Midbrain (tissue), 1 donor: ENCODE measurements at regions not wholly inside any gene's neighbourhood (a gene's known extent, or its start where the extent isn't known, plus 50 kb on each side); places are given as distances from the start of the nearest gene placed in this dataset.
A peak's percentile ranks its signal among the peaks of the same experiment; 100 is the strongest.
"Not testable (repeated sequence)": the region's sequence is repeated elsewhere in the genome, so short reads cannot be mapped to it uniquely, and the experiment has no call there.

Experiments used
- DNase-seq: peaks from one replicate; lab custom pipeline; 2025; lab: John Stamatoyannopoulos, UW

DNA sequence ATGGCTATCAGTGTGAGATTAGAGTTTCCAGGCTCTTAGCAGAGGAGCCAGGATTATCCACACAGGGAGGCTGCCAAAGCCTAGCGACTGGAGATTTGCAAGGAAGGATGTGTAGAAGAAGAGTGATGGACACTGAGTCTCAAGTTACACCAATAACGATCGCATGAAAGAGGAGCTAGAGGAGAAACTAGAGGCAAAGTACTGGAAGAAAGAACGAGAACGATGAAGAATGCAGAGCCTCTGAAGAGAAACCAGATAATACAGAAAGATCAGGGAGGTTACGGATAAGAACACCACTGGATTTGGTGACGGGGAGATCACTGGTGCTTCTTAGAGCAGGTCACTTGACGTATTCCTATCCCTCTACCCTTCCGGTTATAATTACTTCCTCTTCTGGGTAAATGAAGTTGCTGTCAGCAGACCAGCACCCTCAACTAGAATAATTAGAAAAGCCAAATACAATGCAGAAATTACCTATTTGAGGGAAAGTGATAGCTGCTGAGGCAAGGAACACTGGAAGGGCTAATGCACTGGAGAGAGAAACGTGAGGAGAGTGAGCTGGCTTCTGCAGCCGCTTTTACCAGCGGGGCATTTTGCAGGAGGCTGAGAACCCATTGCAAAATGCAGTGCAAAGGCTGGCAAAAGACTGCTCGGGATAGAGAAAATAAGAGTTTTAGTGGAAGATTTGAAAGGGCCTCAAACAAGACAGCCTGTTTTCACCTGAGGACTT, 93.1 kb upstream of the HIF1A start:
- no peak for DNase-seq

DNA sequence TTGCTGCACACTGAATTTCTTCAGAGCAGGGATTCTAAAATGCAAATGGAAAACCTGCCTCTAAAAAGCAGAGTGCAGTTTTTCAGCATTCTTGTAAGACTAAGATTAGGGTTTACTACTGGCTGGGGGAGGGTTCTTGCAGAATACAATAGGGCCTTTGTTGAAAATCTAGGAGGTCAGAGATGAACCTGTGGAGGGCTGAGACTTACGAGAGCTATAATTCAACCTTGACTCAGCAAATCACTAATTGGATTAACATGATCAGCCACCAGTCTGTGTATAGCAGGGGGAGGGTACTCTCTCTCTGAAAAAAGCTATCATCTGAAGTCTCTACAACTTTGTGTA, 92.6 kb upstream of the HIF1A start:
- no peak for DNase-seq

DNA sequence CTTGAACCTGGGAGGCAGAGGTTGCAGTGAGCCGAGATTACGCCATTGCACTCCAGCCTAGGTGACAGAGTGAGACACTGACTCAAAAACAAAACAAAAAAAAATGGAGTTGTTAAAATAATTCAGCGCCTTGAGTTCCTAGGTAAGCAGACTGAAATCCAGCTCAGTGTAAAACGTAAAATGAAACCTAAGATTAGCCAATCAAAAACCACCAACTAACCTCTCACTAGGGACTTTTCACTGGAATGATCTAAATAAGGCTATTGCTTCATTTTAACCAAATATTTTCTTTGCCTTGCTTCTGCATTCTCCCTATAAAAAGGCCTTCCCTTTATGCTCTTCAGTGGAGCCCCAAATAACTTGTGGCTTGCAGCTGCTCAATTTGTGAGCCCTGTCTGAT, 91.6 kb upstream of the HIF1A start:
- no peak for DNase-seq

DNA sequence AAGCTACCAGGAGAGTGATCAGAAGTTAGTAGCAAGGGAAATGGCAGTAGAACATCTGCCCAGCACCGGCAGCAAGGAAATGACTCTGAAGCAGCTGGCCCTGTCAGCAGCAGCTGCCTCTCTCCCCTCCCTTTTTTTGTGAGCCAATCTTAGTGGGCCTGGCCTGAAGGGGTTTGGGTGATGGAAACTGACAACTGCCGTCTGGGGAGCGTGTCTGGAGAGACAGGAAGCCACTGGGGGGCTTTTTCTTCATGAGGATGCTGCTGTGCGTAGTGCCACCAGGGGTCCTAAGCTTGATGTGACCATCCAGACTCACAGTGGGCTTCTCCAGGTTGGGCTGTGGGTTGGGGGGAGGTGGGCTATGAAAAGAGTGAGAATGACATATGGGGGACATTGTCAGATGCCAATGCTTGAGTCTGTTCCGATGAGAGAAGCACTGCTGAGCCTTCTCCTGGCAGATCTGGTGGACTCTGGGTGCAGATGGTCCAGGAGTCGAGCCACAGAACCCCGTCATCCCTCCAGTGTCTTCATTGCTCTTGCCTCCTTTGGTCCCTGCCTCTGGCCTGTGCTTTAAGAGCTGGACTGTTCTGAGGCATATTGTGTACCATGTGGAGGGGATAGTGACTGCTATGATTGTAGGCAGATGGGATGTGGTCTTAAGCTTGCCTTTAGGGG, 87.6 kb upstream of the HIF1A start:
- DNase-seq: no peak

DNA sequence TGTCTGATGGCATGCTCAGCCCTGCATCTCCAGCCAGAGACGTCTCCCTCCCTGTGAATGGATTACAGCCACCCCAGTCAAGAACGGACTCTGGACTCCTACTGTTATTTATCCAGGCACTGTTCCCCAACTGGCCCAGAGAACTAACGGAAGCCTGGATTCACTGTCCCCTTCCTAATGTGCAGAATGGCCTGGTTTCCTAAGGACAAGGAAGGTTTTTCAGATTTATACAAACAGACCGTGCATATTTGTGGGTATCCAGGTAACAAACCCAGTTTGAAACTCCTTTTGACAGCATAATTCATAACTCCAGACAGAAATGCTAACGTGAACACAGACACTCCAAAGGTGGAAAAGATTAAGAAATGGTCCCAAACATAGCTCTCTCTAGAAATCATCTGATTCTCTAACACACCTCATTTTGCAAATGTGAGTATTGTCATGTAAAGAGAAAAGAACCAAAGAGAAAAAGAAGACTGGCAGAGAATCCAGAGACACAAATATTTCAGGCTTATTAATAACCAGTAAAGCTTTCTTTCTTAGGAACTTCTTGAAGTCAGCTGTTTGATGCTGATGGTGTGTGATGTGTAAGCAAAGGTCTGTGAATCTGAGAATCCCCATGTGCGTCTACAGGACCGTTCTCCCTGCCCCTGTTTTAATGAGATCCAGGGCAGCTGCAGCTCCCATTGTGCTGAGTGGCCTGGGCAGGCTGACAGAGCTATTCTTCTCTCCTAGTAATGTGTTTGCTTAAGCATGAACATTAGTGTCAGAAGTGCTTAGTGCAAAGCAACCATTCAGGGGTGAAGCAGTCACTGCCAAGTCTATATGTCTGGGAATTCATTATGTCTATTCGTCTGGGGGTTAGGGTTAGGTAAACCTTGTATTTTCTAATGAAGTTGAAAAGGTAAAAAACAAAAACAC, 86.8 kb upstream of the HIF1A start:
- DNase-seq: peak; percentile 67

DNA sequence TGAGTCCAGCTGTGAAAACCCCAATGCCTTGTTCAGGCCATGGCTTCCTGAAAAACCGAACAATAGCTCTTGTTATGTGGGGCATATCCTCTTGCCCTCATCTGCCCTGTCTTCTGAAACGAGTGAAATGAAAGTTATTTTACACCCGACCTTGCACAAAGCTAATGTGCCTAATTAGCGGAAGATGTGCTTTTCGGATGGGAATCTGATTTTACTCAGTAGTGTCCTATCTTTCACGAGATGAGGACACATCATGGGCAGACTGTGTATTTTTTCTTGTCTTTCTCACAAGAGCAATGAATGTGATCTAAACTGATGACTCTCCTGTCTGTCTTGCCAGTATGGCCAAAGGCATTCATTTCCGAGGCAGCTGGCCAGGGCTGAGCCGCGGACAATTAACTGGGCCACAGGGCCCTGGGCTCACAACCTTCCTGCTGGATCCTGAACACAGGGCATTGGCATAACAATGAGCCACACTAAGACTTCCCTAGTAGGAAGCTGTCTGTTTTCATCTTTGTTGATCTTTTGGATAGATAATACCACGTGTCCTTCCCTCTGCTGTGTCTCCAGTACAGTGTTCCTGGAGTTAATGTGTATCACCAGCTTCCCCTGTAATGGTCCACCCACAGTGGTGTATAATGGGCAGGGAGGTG, 86.0 kb upstream of the HIF1A start:
- DNase-seq: peak; percentile 67

DNA sequence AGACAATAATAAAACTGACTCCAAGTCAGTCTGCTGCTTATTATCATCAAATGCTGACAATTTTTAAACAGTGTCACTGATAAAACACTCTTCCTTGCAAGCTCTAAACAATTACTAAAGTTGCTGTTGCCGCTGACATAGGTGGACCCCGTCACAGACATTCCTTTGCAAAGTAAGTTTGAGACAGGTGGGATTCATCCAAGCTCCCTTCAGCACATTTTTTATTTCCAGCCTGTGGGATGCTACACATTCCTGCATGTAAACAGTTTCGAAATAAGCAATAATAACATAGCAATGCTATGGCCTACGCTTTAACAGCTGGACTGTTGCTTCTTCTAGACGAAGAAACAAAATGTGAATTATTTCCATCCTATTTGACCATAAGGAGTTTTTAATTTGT, 85.4 kb upstream of the HIF1A start:
- no peak for DNase-seq

DNA sequence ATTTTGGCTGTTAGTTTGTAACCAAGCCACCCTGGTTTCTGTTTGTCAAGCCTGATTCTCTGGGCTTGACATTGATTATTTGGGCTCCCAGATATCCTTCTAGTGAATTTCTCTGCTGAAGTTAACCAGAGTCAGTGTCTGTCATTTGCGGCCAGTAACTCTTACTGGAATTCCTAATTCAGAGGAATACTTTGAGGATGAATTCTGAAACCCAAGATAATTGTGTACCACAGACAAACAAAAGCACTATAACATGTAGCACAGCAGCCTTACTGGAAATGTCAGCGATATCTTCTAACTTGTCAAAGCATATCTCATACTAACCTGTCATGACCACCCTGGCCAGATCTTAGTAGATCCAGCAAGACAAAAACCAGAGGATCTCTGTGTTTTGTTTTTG, 84.4 kb upstream of the HIF1A start:
- no peak for DNase-seq

DNA sequence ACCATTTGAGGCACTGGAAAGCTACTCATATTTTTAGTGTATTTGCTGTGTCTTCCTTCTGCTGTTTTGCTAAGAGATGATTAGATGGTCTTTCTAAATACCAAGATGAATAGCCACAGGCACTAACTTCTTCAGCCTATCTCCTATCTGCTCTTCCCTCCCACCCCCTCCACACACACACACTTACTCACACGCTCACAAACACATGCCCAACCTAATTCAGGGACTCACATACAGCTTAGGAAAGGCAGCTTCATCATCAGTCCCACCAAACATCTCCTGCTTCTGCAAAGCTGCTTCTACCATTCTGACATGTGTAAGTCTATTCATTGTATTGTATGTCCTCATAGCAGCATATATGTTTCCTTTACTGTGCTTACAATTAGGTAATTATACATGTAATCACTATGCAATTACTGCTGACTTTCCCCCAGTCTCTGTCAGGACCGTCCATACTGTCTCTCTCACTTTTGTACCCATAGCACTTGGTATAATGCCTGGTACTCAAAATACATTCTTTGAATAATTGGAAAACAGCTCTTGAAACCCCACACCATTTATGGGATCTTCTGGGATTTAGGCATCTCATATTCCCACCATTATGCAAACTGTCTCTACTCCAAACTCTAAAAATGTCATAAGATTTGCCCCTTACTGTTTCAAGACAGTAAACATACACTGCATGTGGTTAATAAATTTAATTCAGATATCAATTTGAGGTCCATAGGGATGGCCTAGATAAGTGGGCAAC, 83.3 kb upstream of the HIF1A start:
- DNase-seq: no peak

DNA sequence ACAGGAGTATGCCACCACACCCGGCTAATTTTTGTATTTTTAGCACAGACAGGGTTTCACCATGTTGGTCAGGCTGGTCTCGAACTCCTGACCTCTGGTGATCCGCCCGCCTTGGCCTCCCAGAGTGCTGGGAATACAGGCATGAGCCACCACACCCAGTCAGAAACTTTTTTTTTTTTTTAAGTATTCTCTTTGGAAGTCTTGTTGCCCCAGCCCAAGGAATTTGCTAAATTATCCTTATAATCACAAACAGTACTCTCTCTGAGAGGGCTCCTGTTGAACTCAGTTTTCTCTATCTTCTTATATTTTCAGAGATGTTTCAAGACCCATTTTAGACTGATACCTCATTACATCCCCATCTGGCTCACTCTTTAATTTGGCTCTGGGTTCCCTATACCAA, 82.3 kb upstream of the HIF1A start:
- DNase-seq: not testable (repeated sequence)

DNA sequence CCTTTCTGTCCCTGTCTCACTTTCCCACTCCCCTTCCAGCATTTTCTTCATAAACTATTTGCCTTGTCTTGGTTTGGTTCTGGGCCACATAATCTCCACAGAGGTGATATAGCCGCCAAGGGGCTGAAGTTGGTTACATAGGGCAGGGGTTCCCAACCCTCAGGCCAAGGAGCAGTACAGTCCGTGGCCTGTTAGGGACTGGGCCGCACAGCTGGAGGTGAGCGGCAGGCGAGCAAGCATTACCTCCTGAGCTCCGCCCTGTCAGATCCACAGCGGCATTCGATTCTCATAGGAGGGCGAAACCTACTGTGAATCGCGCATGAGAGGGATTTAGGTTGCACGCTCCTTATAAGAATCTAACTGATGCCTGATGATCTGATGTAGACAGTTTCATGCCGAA, 80.6 kb upstream of the HIF1A start:
- no peak for DNase-seq

DNA sequence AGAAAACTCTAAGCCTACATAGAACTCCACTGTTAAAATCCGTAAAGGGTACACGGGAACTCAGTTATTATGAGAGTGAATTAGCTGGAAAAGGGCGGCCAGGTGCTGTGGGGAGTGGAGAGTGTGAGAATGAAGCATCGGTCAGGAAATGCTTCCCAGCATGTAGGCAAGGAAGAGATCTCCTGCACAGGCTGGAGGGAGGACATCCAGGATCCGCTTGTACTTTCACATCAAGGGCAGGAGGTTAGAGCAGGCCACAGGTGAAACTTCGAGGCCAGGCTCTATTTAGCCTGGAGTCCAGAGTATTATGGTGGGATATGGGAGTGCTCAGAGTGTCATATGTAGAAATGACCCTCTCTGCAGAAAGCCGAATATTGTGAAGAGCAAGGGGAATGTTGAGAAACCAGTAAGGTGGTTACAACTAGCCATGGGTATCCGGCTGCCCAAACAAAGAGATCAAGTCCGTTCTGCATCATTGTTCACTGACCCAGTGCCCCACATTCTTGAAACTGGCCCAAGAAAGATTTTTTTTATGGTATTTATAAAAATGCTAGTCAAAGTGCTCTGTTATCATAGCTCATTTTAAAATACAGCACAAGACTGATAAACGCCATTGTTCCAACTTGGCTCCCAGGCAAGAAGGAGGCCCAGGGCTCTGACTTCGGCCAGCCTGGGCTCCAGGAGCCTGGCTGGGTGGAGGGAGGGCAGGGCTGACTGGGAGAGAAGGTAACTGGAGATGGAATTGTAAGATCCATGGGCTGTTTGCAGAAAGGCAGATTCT, 79.4 kb upstream of the HIF1A start:
- no peak for DNase-seq

DNA sequence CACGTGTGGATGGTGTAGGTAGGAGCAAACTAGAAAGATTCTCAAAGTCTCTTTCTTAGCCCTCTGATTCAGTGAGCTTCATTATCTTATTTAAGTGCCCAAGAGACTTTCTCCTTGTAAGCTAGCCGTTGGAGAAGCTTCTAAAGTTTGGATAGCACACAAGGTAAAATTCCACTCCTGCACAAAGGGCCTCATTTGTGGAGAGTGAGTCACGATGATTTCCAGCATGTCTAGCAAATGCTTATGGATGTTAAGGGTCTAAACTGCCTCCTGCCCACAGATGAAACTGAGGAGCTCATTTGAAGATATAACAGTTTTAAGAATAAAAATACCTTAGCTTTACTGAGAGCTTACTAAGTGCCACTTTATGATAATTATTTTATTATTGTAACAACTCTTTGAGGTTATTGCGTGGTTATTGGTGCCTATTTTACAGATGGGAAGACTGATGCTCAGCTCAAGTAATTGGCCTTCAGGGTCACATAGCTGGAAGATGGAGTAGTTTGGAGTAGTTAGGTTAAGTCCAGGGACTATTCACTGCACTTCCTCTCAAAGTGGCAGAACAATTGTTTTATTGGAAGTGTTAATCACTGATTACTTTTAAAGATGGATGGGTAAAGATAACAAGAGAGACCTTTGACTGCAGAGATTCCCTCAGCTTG, 78.7 kb upstream of the HIF1A start:
- DNase-seq: no peak

DNA sequence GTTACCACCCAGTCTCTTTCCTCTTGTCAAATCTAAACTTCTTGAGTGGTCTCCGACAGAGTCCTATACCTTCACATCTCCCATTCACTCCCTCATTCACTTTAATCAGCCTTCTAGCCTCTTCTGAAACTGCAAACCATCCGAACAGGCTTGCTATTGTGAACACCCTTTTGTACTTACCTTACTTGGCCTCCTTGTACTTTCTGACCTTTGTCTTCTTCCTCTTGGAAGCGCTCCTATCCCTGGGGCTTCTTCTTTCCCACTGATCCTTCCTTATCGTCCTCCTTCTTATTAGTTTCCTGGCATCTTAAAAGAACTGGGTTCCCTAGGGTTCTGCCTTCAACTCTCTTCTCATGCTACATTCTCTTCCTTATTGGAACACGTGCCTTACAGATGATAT, 76.9 kb upstream of the HIF1A start:
- no peak for DNase-seq

DNA sequence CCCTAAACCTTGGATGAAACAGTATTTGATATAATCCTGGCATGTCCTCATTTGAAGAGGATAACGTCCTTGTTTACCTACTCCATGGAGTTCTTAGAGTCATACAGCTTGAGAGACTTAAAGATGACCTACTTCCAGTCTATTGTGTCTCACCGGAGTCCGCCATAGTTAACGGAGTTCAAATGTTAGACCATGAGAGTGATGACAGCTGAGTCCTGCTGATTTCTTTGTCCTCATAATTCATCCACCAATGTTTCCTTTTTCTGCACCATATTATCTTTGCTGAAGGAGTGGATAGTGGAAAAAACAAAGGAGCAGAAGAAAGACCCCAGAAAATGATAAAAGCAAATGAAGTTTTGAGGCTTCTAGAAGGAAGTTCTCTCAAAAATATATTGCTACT, 75.8 kb upstream of the HIF1A start:
- no peak for DNase-seq

DNA sequence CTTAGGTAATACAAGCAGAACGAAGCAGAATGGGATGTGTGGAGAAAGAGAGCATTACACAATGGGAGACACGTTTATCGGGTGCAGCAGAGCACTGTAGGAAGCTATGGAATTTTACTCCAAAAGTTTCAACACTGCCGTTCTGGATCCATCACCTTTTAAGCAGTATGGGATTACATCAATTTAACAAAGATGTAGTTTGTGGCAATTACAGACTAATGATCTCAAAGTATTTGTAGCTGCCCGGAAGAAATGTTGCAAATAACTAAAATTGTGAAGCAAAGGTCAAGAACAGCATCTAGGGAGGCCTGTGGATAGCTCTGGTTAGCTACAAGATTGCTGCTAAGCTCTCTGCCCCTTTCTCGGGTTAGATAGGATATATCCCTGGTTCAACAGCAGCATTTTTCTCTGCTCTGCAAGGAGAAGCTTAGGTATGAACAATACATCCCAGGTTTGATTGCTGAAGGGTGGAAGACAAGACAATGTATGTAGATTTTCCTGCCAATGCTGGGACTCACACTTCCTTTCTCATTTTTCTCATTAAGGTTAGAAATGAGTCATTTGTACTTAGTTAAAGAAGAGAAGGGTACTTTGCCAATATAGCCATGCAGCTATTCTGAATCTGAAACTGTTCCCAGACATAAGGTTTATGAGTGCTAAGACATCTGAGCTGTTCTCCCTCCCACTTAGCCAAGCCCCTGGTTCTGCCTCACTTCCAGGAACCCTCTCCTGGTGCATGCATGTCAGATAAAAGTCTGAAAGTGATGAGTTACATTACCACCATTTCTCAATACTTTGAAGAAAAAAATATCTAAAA, 75.0 kb upstream of the HIF1A start:
- no peak for DNase-seq

DNA sequence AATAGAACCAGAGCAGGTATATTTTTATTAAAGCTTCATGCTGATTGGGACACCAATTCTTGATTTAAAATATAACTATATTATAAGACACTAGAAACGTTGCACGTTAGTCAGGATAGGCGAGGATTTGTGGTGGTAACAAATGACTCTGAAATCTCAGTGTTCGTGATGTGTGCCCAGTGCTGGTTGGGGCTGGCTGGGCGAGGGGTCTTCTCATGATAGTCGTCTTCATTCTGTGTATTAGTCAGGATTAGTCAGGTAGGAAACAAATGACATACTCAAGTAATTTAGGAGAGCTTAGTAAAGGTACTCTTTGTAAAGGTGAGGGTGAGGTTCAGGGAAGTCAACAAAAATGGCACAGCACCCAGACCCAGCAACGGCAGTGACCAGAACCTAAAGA, 73.9 kb upstream of the HIF1A start:
- DNase-seq: no peak

DNA sequence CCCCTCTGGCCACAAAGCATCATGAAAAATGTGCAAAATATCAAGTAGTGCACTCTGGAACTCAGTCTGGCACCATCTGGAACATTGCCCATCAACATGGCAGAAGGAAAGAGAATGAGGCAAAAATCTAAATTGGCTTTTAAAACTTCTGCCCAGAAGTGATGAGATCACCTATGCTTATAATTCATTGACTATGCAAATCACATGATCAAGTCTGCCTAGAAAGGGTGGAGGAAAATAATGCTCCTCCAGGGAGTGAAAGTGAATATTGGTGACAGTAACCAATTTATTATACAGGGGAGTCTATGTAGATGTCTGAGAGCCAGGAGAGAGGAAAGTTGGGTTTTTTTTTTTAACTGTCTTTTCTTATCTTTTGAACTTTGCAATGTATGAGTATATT, 73.3 kb upstream of the HIF1A start:
- DNase-seq: no peak

DNA sequence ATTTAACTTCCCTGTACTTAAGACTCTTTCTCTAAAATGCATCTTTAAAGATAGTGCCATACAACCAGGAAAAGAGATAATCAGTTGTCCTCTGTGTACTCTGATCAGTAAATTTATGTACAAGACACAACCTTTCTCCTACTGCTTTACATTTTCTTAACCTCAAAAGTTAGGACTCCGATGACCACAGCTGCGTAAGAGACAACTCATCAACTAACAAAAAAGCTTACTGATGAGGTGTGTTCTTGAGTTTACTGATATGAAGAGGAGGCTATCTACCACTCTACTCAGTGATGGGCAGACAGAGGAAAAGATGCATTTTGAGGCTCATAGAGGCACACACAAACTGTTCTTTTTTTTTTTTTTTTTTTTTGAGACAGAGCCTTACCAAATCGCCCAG, 71.4 kb upstream of the HIF1A start:
- no peak for DNase-seq

DNA sequence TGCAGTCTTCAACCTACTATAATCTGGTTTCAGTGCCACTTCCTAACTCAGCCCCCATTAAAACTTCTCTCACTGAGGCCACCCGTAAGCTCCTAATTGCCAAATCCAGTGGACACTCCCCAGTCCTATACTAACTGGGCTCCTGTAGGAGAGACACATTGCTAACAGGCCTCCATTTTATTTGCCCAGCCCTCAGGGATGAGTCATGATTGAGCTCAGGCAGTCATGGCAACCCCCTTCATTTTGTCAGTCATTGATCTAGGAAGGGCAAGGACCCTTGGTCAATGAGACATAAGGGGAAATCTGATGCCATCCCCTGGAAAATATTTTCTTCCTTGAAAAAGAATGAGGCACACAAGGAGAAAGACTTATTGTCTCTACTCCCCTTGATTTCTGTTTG, 70.1 kb upstream of the HIF1A start:
- no peak for DNase-seq
